ENCODE measurements at regions not wholly inside any gene's neighbourhood (a gene's known extent, or its start where the extent isn't known, plus 50 kb on each side); places are given as distances from the start of the nearest gene placed in this dataset.

GRCh38 chr13:74325106-74325505 lies 190.9 kb upstream of the KLF12 start:
- TF ChIP-seq POLR2A (IDR thresholded peaks at IDR 0.05) (no peak), CTCF (IDR thresholded peaks at IDR 0.05) (no peak)
